ENCODE measurements at regions not wholly inside any gene's neighbourhood (a gene's known extent, or its start where the extent isn't known, plus 50 kb on each side); places are given as distances from the start of the nearest gene placed in this dataset.

DNA sequence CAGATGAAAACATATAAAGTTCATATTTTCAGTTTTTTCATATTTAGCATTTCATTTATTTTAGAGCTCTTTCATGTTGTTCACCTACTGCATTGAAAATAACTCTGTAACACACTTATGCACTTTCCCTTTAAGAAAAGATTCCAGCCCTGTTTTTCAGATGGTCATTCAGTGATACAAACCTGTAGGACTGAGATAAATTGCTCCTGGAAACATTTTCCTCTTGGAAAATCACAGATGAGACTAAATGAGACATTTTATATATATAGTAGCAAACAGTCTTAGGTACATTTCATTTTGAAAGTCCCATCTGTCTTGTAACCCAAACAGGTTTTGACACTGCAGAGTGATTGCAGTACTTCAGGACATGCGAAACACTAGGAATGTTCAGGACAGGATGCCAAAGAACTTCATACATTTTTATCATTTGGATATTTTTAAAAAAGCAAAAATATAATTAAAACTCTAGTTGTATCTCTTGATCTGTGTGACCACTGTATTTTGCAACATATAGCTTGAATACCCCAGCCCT lies 412.4 kb downstream of the MTX2 start:
- DNase-seq, result no peak

DNA sequence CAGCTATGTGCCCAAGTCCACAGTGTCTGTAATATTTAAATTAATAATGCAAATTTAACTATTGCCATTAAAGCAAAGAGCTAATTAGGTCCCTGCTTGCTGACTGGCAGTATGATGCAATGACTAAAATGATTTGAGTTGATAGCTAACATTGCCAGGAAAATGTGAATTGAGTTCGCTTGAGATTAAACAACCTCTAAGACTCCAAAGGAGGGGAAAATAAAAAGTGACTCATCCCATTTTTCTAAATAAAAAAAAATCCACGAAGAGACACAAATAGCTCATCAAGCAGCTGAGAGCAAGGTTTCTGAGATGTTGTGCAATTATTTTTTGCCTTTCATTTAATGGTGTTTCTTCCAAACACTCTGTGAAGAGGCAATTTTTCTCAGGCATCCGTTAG lies 413.0 kb downstream of the MTX2 start:
- no peak for DNase-seq

DNA sequence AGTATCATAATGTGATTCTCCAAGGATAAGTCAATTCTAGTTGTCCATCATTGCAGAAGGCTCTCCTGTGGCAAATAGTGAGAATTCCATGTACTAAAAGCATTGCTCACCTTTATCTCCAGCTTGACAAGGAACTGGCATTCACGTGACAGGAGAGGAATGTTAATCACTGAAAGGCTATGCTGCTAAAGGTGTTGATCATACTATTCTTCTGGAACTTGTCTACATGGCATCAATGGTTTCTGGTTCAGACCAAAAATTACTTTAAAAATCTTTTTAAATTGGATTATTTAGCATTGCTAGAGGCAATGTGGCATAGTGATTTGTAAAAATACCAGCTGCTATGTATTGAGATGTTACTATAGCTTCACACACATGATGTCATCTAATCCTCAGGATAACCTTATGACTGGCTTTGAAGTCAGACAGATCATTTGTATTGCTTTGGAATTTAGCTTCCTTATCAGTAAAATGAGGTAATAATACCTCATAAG lies 414.4 kb downstream of the MTX2 start:
- DNase-seq, result no peak

DNA sequence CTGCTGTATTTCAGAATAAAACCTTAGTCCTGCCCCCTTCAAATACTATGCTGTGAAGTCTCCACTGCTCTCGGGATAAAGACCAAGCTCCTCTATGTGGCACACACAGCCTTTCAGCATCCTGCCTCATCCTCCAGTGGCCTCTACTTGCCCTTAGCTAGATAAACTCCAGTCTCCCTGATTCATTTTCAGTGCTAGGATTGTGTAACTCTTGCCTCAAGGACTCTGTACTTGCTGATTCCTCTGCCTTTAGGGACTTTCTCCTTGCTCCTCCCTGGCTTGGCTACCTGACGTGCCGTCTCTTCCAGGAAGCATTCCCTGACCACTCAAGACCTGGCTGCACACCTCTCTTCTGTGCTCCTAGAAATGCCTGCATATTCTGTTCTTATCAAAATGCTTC lies 416.7 kb downstream of the MTX2 start:
- DNase-seq, result no peak

DNA sequence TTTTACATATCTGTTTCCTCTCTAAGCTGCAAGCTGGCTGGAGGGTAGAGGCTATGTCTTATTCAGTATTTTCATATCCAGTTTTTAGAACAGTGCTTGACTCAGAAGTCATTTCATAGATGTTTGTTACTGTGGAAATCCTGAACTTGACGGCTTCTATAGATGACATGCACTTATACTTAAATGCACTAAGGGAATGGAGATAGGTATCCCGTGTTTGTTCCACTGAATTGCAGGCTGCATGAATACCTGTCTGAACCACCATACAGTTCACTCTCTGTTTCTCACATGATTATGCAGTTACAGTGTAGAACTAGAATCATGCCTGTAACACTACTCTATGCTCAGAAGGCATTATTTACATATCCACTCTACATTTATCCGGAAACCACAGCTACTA lies 417.1 kb downstream of the MTX2 start:
- no peak for DNase-seq

DNA sequence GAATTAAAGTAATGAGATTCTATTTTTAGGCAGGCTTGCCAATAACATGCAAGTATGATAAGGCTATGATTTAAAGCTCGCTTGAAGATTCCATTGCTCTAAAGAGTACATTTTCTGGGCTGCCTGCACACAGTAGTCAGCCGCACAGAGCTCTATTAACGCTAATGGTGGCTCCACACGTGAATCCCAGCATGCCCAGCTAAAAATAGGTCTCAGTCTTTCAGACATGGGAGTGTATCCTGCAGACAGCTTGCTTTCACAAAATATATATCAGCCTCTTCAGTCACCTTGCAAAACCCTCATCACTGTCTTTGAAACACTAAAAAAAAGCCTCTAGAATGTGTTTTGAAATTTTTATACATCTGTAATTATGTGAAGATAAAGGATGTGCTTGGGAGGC lies 418.1 kb downstream of the MTX2 start:
- DNase-seq, result no peak

DNA sequence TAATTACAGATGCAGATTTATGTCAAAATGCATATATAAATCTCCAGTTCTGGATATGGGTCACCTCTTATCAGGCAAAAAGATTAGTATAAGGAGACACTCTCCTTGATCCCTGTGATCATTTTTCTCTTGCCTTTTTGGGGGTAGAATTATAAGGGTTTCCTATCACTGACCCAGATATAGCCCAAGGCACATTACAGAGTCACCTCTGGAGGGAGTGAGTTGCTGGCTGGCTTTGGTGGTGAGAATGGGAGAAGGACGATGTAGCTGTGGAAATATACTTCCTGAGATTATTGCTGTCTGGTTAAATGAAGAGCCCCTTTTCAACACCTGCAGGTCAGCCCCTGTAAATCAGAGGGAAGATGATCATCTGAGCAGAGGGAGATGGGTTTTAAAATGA lies 418.7 kb downstream of the MTX2 start:
- DNase-seq, result no peak

DNA sequence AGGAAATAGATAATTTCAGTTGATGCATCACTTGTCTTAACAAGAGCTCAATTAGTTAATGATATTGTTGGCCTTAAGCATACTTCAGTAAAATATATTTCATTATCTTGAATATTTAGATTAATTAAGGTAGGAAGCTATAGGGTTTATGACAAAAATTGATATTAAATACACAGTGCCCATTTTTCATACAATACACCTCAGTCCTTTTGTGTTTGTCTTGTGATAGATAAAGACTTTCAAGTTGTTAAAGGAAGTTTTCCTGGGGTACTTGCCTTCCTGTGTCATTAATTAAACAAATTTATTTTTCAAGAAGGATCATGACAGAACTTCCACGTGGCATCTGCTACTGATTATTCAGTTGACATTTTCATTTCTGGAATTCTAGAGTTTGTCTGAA lies 420.5 kb downstream of the MTX2 start:
- DNase-seq, result no peak

DNA sequence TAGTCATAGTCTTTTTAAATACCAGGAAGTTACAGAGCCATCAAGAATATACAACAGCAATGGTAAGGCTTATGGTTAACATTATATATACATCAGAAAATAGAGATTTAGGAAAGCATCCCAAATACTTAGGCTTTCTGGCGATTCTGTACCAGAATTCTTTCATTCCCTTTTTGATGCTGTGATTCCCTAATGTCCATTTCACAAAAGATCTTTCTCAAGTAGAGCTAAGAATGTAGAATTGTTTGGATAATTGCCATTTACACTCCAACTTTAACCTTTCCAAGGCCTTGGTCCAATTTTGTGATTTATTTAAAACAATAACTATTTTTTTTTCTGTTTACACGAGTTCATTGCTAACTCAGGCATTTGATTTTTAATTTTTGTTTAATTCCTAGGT lies 422.2 kb downstream of the MTX2 start:
- no peak for DNase-seq

DNA sequence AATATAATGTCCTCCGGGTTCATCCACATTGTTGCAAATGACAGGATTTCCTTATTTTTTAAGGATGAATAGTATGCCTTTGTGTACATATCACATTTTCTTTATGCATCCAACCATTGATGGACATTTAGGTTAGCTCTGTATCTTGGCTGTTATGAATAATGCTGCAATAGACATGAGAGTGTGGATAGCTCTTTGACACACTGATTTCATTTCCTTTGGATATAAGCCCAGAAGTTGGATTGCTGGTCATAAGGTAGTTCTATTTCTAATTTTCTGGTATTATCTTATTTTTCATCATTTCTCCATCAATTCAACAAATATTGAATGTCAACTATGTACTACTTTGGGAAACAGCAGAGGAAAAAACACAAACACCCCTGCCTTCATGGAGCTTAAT lies 423.3 kb downstream of the MTX2 start:
- no peak for DNase-seq

DNA sequence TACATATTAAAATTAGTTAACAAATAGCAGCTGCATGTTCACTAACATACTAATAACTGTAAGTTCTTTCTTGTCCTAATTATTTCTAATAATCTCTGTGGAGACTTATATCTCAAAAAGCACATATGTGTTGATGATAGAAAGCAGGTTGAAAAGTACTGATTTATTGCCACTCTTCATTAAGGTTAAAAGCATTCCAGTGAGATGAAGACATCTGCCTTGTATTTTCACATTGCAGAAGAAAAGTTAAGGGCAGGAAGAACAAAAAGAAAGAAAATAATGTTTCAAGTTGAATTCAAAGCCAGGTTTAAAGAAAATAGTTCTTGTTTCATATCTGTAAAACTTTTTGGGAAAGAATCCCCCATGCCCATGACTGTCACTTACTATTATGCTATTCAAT lies 429.9 kb downstream of the MTX2 start:
- DNase-seq, result no peak

DNA sequence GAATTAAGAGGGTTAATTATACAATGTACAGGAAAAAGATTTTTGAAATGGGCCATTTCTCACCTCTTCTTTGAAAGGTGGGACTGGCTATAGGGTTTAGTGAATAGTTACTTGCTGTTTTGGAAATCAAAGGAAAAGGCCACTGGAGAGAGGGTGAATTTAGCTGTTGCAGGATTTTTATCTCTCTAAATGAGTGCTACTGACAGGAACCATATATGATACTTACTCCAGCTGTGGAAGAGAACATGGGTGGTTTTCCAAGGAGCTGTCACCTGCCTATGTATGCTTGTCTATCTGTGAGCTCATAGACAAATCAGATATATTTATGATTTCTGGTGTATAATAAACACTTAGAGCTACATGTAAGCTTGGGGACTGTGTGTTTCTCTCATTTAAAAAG lies 430.4 kb downstream of the MTX2 start:
- no peak for DNase-seq

DNA sequence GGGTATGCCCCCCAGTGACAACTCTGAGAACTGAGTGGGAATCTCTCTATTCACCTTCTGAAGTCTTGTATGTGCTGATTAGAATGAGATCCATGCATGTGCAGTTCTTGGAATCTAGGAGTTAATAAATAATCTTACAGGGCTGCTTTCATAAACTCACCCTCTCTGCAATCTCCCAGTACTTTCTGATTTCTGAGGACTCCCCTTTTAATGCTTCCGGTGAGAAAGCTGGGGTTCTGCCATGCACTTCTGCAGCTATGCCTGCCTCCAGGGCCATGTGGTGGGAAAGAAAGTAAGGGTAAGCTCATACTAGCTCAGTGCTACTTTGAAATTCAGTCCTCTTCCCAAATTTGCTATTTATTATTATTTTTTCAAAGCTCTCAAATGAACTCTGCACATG lies 432.9 kb downstream of the MTX2 start:
- no peak for DNase-seq

DNA sequence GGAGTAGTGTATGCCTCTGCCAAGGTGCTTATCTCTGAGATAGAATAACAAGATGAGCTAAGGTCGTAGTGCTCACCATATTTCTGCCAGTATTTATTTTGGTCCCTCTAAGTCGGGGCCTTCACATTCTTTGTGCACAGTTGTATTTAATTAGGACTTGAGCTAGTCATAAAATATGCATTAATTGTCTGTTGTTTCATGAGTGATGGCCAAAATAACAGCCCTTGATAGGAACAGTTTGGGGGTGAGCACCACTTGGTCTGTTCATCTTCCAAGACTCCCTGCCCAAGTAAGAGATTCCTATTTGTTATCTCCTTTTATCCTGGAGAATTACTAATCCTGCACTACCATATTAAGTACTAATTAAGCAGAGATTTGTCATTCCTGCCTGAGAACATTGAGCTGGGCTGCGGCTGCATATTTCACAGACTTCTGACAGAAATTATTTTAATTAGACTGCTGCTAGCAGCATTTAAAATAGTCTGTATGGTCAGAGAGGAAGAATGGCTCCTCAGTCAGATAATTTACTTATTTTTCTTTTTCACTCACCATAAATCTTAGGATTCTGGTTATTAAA lies 435.1 kb downstream of the MTX2 start:
- no peak for DNase-seq

DNA sequence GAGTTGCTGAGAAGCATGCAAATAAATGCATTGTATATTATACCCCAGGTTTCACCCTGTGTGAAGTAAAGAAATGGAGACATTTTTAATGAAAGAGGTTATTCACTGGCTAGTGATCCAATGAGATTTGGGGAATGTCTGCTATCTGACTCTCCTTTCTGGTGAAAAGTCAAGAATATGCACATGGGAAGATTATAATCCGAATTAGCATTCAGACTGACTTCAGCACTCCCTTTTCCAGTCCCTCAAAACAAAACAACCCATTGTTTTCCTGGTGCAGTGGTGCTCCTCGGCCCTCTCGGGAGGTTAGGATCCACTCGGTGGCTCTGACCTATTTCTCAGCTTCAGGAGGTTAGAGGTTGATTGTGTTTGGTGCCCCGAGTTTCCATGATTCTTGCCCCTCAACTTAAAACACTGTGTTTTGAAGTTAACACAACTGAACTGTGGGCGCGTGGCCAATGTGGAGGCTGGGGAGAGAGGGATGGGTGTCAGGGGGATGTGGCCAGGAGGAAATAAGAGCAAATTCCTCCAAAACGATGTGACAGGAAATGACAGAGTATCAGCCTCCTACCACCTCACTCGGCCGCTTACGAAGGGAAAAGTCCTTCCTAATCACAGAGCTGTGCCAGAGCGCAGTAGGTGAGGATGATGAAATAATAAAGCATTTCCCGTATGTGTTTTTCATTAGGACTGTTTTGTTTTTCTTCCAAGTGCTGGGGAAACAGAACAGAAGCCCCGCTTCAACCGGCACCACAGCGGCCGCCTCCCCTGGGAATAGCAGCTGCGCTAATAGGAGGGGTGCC lies 440.1 kb downstream of the MTX2 start:
- no peak for DNase-seq

DNA sequence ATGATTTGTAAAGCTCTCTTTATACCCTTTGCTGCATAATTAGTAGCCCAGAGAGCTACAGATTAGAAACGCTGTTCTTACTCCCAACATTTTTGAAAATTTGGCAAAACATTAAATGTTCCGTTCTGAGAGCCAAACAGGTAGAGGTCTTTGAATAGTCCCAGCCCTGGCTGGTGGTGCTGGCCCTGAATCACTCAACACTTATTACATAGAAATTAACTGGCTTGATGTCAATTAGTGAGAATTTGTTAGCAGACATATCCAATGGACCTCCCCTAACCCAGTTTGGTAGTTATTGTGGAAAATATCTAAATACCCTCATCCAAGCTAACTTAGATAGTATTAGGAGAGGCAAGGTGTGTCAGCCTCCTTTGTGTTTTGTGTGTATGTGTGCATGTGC lies 440.7 kb downstream of the MTX2 start:
- no peak for DNase-seq

DNA sequence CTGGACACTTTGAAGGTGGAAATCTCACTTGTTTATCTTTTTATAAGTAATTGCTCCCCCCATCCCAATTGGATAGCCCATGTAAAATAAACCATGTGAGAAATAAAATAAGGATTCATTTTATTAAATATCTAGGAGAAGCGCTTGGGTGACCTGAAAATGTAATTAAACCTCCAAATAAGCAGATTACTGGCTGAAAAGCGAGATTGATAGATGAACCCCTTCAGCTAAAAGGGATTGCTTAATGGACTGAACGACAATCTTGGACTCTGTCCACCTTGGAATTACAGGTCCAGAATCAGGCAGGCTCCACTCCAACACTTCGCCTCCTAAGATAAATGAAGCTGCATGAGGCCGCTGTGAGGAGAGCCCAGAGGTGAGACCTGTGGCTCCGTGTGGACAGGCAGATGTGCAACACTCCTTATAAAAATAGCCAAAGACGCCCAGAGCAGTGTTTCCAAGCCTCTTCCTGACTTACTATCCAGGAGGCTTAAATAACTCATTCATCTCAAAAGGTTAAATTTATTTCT lies 441.5 kb downstream of the MTX2 start:
- DNase-seq, result no peak

DNA sequence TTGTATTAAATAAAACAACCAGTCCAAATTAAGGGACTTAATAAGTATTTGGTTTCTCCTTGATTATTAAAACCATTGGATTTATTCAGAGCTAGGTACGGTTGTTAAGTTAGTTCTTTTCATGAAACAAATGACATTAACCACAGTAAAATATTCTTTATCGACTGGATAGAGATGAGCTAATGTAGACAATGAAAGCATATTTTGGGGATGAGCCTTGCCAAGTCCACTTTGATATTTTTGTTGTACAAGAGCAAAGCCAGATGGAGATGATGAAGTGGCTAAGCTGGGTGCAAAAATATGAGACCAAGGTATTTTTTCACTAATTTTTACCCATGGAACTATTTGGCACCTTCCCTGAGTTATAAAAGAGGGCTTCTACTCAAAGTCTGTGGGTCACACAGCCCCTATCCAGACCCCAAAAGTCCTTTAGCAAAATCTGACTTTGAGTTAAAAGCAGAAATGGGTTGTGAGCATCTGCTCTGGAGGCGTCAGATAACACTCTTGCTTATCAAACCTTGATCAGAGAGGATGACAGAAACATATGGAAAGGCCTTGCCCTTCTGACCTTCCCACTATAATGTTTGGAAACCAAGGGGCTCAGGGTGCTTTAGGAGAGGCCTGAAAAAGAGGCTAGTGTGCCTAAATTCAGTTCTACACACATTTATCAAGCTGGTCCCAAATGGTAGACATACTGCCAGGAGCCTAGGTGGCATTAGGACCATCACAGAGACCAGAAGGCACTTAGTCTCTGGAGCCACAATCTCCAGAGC lies 456.8 kb downstream of the MTX2 start:
- DNase-seq, result no peak

DNA sequence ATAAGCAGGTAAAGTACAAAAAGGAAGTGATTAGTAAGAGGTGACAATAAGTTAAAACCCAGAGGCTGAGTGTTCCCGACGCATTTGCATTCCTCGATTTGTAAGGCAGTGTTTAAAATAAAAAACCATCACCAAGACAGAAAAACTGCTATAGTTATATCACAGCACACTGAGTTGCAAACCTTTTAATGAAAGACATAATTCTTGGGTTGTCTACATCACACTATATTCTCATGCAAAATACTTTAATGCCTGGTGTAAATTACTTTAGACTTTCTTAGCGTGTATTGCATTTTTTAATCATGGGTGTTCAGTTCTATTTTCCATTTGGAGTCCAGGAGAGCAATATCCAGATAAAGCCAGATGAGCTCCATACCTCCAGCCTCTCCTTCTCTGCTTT lies 458.5 kb downstream of the MTX2 start:
- no peak for DNase-seq

DNA sequence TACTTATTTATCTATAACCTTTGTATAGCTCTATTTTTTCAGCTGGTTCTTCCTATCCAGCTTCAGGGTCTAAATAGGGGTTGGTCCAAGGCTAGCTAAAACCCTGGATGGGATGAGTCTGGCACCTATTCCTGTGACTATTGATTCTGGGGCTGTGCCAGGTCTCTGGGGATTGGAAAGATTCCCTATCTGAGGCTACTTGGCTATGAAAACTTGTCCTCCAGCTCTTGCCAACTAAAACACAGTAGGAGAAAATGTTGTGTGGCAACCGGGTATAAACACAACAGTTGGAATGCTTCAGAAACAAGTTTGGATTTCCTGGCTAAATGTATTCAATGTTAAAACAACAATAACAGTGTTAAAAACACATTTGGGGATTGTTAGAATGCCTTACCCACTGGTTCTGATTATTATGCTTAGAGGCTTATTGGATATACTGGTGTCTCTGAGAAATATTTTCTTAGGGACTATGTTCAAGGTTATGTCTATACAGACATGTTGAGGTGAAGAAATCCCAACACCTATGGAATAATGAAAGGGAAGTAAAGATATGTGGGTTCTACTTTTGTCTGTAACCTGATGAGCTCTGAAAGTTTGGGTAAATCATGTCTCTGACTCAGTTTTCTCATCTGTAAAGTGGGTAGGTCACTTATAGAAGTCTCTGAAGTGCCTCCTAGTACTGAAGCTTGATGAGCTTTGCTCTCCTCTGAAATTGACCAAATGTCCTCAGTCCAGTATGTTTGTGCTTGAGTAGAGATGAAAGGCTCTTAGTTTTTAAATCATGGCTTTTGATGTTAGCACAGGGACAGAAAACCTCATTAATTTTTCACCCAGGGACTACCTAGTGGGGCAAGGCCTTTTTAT lies 460.7 kb downstream of the MTX2 start:
- DNase-seq, result no peak

DNA sequence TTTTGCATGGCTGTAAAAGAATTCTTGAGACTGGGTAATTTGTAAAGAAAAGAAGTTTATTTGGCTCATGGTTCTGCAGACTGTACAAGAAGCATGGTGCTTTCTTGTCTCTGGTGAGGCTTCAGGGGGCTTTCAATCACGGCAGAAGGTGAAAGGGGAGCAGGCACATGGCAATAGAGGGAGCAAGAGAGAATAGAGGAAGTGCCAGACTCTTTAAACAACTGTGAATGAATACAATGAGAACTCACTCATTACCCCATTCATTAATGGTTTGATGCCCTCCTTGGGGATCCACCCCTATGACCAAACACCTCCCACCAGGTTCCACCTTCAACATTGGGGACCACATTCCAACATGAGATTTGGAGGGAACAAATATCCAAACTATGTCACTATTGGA lies 463.5 kb downstream of the MTX2 start:
- DNase-seq, result no peak

Data from occipital lobe (tissue), 1 donor.